ENCODE measurements at regions not wholly inside any gene's neighbourhood (a gene's known extent, or its start where the extent isn't known, plus 50 kb on each side); places are given as distances from the start of the nearest gene placed in this dataset.

GRCh38 chr10:118497227-118497626 is 98.2 kb downstream of the PRLHR start:
- no peak for ATAC-seq

GRCh38 chr10:118496525-118496924 is 98.9 kb downstream of the PRLHR start:
- POLR2A ChIA-PET, result no interaction called here
- DNase-seq, result no peak
- Mint-ChIP-seq H3K4me3 (no peak overlapping the region), H3K27ac (no peak overlapping the region), H3K9me3 (peaks cover 0 to 4% (median 1%) of the 10 kb centered on the region in 9 donors), H3K36me3 (peaks cover 0 to 2% (median 0%) of the 10 kb centered on the region in 3 donors), H3K4me1 (no peaks in the 10 kb centered on the region), H3K27me3 (peaks cover 14 to 32% (median 29%) of the 10 kb centered on the region in 5 donors)
- no peak for ATAC-seq

More at GRCh38 chr10:118497227-118497626, 98.2 kb downstream of the PRLHR start:
- no peak for DNase-seq
- Mint-ChIP-seq H3K27me3 (peaks cover 14 to 34% (median 29%) of the 10 kb centered on the region in 5 donors), H3K4me3 (no peak overlapping the region), H3K4me1 (no peaks in the 10 kb centered on the region), H3K36me3 (no peaks in the 10 kb centered on the region), H3K27ac (no peak overlapping the region), H3K9me3 (peaks cover 0 to 4% (median 0%) of the 10 kb centered on the region in 9 donors)
- POLR2A ChIA-PET, result no interaction called here

GRCh38 chr10:118495499-118495898 is 99.9 kb downstream of the PRLHR start:
- Mint-ChIP-seq H3K9me3 (peaks cover 2 to 13% (median 9%) of the 10 kb centered on the region in 9 donors), H3K27me3 (peaks cover 10 to 31% (median 24%) of the 10 kb centered on the region in 5 donors), H3K27ac (no peak overlapping the region), H3K4me3 (no peak overlapping the region), H3K4me1 (no peaks in the 10 kb centered on the region), H3K36me3 (peaks cover 0 to 9% (median 0%) of the 10 kb centered on the region in 3 donors)
- POLR2A ChIA-PET, result no interaction called here
- DNase-seq (no peak), ATAC-seq (no peak)

GRCh38 chr10:118491055-118491454 is 104.4 kb downstream of the PRLHR start:
- H3K27me3 Mint-ChIP-seq, result peaks cover 5 to 21% (median 12%) of the 10 kb centered on the region in 5 donors
- no peaks in the 10 kb centered on the region for H3K4me1 Mint-ChIP-seq
- H3K4me3 Mint-ChIP-seq, result no peak overlapping the region
- peaks cover 0 to 20% (median 0%) of the 10 kb centered on the region in 3 donors for H3K36me3 Mint-ChIP-seq
- DNase-seq (no peak), ATAC-seq (no peak)
- no peak overlapping the region for H3K27ac Mint-ChIP-seq
- POLR2A ChIA-PET, result no interaction called here
- peaks cover 2 to 31% (median 17%) of the 10 kb centered on the region in 9 donors for H3K9me3 Mint-ChIP-seq

- ATAC-seq (no peak), DNase-seq (no peak)
- Mint-ChIP-seq H3K9me3 (peaks cover 2 to 31% (median 17%) of the 10 kb centered on the region in 9 donors), H3K27me3 (peaks cover 5 to 22% (median 8%) of the 10 kb centered on the region in 5 donors), H3K4me3 (no peak overlapping the region), H3K36me3 (peaks cover 0 to 20% (median 0%) of the 10 kb centered on the region in 3 donors), H3K27ac (no peak overlapping the region), H3K4me1 (no peaks in the 10 kb centered on the region)
- POLR2A ChIA-PET, result no interaction called here
These were observed 106.5 kb downstream of the PRLHR start for GRCh38 chr10:118488710-118489497.

GRCh38 chr10:118485641-118486040 is 109.8 kb downstream of the PRLHR start:
- Mint-ChIP-seq H3K36me3 (peaks cover 0 to 11% (median 0%) of the 10 kb centered on the region in 3 donors), H3K27ac (peak overlapping the region in 1 of 10 donors; percentile 4), H3K4me1 (no peaks in the 10 kb centered on the region), H3K9me3 (peaks cover 0 to 19% (median 8%) of the 10 kb centered on the region in 9 donors), H3K27me3 (peaks cover 8 to 30% (median 20%) of the 10 kb centered on the region in 5 donors), H3K4me3 (no peak overlapping the region)
- POLR2A ChIA-PET, result no interaction called here
- DNase-seq, result no peak
- no peak for ATAC-seq

DNA sequence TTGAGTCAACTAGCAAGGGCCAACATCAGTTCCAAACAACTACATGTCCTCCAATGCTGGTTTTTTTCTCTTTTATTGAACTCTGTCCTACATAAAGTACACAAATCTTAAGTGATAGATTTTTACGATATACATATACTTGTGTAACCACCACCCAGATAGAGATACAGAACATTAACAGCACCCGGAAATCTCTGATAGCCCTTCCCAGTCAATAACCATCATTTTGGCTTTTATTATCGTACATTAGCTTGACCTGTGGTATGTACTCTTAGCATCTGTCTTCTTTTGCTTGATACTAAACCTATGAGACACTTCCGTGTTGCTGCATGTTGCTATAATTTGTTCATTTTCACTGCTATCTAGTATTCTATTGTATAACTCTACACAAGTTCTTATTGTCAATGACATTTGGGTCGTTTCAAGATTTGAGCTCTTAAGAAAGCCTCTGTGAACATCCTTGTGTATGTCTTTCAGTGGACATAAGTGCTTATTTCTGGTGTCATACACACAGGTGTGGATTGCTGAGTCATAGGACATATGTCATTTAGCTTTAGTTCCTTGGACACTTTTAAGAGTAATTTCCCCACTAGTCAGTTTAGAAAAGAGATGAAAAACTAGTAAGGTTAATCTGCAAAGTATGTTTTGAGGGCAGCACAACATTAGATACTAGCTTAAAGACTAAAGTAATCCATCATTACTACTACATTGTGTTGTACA is 111.1 kb downstream of the PRLHR start:
- POLR2A ChIA-PET, result no interaction called here
- H3K4me1 Mint-ChIP-seq, result no peaks in the 10 kb centered on the region
- ATAC-seq (no peak), DNase-seq (no peak)
- H3K27me3 Mint-ChIP-seq, result peaks cover 8 to 30% (median 25%) of the 10 kb centered on the region in 5 donors
- no peak overlapping the region for H3K27ac Mint-ChIP-seq
- no peak overlapping the region for H3K4me3 Mint-ChIP-seq
- peaks cover 0 to 9% (median 0%) of the 10 kb centered on the region in 3 donors for H3K36me3 Mint-ChIP-seq
- peaks cover 0 to 10% (median 4%) of the 10 kb centered on the region in 9 donors for H3K9me3 Mint-ChIP-seq

DNA sequence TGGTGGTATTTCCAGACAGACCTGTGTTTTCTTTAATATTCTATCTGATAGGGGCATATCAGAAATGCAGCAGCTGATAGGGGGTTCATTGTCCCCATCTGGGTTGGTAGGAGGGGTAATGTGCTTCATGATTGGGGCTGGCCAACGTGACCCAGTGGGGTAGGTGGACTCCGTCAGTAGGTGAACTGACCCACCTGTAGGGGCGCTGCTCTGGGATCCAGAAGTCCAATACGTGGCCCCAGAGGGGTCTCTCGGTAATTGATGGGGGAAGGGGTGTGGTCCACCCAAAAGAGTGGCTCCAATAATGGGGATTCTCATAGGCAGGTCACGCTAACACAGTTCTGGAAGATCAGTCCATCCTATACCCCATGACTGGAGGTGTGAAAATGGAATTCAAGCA is 112.0 kb downstream of the PRLHR start:
- DNase-seq (no peak), ATAC-seq (no peak)
- Mint-ChIP-seq H3K36me3 (peaks cover 0 to under 1% (median 0%) of the 10 kb centered on the region in 3 donors), H3K27me3 (peaks cover 8 to 30% (median 25%) of the 10 kb centered on the region in 5 donors), H3K4me1 (no peaks in the 10 kb centered on the region), H3K27ac (no peak overlapping the region), H3K4me3 (no peak overlapping the region), H3K9me3 (peaks cover 0 to 4% (median 0%) of the 10 kb centered on the region in 9 donors)
- POLR2A ChIA-PET, result no interaction called here

GRCh38 chr10:118482393-118483331 is 112.8 kb downstream of the PRLHR start:
- no peaks in the 10 kb centered on the region for H3K4me1 Mint-ChIP-seq
- ATAC-seq (no peak), DNase-seq (no peak)
- H3K9me3 Mint-ChIP-seq, result peaks cover 0 to 4% (median 0%) of the 10 kb centered on the region in 9 donors
- H3K27me3 Mint-ChIP-seq, result peaks cover 8 to 30% (median 27%) of the 10 kb centered on the region in 5 donors
- POLR2A ChIA-PET, result no interaction called here
- no peaks in the 10 kb centered on the region for H3K36me3 Mint-ChIP-seq
- H3K4me3 Mint-ChIP-seq, result no peak overlapping the region
- H3K27ac Mint-ChIP-seq, result no peak overlapping the region

DNA sequence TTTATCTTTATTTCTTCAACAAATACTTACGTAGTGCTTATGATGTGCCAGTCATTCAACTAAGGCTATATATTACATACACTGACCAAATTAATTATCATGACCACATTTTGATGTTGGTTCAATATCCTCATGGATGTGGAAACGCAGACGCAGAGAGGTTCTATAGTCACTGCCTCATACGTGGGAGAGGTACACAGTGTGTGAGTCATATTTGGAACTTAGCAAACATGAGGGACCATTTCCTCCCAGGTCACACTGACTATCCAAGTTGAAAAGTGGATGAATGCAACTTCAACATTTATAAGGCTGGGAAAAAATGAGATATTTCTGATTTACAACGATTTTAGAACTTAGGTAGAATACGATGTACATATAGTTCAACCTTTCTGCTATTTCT is 113.6 kb downstream of the PRLHR start:
- peaks cover 0 to 4% (median 0%) of the 10 kb centered on the region in 9 donors for H3K9me3 Mint-ChIP-seq
- no peak overlapping the region for H3K27ac Mint-ChIP-seq
- no peak overlapping the region for H3K4me3 Mint-ChIP-seq
- POLR2A ChIA-PET, result no interaction called here
- H3K4me1 Mint-ChIP-seq, result no peaks in the 10 kb centered on the region
- no peak for DNase-seq
- H3K27me3 Mint-ChIP-seq, result peaks cover 8 to 30% (median 27%) of the 10 kb centered on the region in 5 donors
- no peaks in the 10 kb centered on the region for H3K36me3 Mint-ChIP-seq
- no peak for ATAC-seq

GRCh38 chr10:118475214-118475613 is 120.2 kb downstream of the PRLHR start:
- Mint-ChIP-seq H3K4me3 (no peak overlapping the region), H3K27me3 (peaks cover 10 to 51% (median 24%) of the 10 kb centered on the region in 5 donors), H3K27ac (no peak overlapping the region), H3K36me3 (no peaks in the 10 kb centered on the region), H3K9me3 (peaks cover 0 to 4% (median 0%) of the 10 kb centered on the region in 9 donors), H3K4me1 (no peaks in the 10 kb centered on the region)
- ATAC-seq (no peak), DNase-seq (no peak)
- POLR2A ChIA-PET, result interaction anchor here (0.8 kb wide), 1 partner anchor 257 kb away, joined by 3 read pairs; no protein-coding TSS in a partner anchor

DNA sequence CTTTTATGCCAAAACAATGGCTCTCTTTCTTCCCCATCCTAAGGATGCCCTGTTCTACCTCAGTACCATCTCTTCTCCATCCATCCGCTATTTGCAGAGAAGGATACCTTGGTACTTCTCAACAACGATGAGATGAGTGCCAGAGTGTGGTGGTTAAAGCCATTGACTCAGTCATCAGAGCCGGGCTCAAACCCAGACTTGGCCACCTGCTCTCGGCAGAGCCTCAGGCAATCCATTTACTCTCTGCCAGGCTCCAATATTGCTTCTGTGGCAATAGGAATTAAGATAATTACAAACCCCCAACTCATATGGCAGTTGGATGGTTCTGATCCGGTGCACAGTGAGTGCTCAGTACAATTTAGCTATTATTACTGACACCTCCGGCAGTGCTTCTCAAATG is 121.3 kb downstream of the PRLHR start:
- ATAC-seq (no peak), DNase-seq (no peak)
- Mint-ChIP-seq H3K27me3 (peaks cover 10 to 52% (median 29%) of the 10 kb centered on the region in 5 donors), H3K27ac (no peak overlapping the region), H3K4me1 (no peaks in the 10 kb centered on the region), H3K4me3 (no peak overlapping the region), H3K36me3 (no peaks in the 10 kb centered on the region), H3K9me3 (peaks cover 0 to 4% (median 0%) of the 10 kb centered on the region in 9 donors)
- POLR2A ChIA-PET, result no interaction called here

Measured in naive thymus-derived CD8-positive, alpha-beta T cell (primary cell).